GM18502 (cell line): ENCODE measurements at regions not wholly inside any gene's neighbourhood (a gene's known extent, or its start where the extent isn't known, plus 50 kb on each side); places are given as distances from the start of the nearest gene placed in this dataset.
"Not testable (repeated sequence)": the region's sequence is repeated elsewhere in the genome, so short reads cannot be mapped to it uniquely, and the experiment has no call there.

Experiments used
- ATAC-seq: cut with Tn5 transposase; IDR thresholded peaks from one replicate; pipeline ENCODE4 v1.9.1; 2021; ENCODE audit warnings: mild to moderate bottlenecking; ENCODE audit not compliant: unreplicated experiment, poor library complexity

DNA sequence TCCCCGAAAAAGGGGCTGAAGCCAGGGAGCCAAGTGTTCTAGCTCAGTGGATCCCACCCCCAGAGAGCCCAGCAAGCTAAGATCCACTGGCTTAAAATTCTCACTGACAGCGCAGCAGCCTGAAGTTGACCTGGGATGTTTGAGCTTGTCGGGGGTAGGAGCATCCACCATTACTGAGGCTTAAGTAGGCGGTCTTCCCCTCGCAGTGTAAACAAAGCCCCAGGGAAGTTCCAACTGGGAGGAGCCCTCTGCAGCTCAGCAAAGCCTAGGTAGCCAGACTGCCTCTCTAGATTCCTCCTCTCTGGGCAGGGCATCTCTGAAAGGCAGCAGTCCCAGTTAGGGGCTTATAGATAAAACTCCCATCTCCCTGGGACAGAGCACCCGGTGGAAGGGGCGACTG, 56.8 kb upstream of the FGF16 start:
- ATAC-seq: not testable (repeated sequence)

DNA sequence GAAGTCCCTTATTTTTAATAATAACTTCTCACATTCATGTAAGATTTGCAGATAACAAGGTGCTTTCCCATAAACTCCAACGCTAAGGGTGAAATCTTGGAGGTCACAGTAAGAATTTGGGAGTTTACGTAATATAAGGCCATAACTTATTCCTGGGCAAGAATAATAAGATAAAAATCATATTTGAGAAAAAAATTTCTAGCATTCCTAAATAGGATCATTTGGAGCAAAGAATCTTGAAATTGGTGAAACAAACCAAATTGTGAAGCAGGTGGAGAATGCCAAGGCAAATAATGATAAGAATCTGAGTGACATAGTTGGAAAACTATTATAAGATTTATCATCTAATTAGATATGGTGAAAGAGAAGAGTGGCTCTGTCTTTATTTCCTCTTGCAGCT, 50.4 kb upstream of the FGF16 start:
- no peak for ATAC-seq
